HG02943 (cell line): ENCODE measurements at regions not wholly inside any gene's neighbourhood (a gene's known extent, or its start where the extent isn't known, plus 50 kb on each side); places are given as distances from the start of the nearest gene placed in this dataset.
A peak's percentile ranks its signal among the peaks of the same experiment; 100 is the strongest.
"Not testable (repeated sequence)": the region's sequence is repeated elsewhere in the genome, so short reads cannot be mapped to it uniquely, and the experiment has no call there.

ENCODE experiments used
- ATAC-seq: cut with Tn5 transposase; IDR thresholded peaks from one replicate; pipeline ENCODE4 v1.9.1; 2021; ENCODE audit warnings: mild to moderate bottlenecking, low read depth, moderate library complexity; ENCODE audit not compliant: unreplicated experiment

DNA sequence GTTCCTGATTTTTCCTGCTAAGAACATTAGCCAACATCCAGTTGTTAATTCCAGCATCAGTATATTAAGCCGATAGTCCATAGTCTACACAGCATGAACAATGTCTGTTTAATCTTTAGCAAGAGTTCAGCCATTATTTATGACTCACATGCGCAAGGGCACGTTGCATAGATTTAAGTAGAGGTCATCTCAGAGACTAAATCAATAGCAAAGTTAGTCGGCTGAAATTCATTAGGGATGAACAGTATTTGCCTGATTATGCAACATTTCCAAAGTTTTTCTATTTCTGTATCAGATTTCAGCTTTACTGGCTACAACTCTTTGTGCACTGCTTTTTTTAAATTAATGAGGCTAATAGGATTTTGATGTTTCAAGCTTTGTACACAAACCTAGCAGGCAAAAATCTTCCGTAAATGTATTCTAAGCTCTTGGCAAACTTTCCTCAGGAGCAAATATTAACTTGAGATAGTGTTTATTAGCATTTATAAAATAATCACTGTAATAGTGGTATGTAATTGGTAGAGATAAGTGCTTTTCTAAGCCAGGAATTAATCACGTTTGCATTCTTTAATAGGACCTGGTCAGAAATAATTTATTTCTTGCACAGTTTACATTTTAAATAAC lies 578.7 kb upstream of the ID2 start:
- no peak for ATAC-seq

DNA sequence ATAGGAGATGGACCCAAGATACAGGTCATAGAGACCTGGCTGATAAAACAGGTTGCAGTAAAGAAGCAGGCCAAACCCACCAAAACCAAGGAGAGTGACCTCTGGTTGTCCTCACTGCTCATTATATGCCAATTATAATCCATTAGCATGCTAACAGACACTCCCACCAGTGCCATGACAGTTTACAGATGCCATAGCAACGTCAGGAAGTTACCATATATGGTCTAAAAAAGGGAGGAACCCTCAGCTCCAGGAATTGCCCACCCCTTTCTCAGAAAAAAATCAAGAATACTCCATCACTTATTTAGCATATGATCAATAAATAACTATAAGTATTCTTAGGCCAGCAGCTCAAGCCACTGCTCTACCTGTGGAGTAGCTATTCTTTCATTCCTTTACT lies 574.7 kb upstream of the ID2 start:
- ATAC-seq = no peak

DNA sequence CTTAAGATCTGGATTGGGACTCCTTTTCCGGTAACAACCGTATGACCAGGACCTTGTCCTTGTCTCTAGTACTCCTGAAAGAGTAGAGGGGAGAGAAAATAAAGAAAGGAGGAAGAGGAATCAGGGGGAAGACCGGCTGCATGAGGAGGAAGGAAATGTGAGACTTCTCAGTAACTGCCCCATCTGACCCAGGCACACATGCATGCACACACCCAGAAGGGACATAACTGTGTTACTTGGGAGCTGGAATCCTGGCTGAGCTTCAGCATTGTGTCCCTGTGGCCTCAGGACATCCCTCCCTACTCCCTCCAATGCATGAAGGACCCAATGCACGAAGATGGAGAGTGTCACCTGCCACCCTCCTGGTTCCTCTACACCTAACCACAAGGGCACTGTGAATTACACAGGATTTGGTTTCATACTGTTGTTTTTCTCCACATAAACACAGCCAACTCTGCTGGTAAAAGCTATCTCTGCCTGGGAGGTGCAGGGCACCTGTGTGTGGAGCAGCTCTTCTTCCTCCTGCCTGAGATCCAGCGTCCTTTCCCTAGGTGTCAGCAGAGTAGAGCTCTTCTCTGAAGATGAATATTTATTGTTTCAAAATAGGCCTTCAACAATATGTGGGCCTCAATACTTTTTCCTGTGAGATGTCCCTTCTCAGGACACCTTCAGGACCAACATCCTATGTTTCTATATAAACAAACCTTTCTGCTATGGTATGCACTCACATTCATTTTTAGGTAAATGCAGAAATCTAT lies 574.1 kb upstream of the ID2 start:
- ATAC-seq = no peak

DNA sequence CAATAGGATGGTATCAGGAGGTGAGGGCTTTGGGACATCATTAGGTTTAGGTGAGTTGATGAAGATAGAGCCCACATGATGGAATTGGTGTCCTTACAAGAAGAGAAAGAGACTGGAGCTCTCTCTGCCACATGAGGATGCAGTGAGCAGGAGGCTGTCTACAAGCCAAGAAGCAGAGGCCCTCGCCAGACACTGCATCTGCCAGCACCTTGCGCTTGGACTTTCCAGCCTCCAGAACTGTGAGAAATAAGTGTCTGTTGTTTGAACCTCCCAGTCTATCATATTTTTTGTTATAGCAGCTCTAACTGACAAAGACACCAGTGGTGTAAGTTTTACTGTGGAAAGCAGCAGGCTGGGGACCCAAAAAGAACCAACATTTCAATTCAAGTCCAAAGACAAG lies 571.1 kb upstream of the ID2 start:
- no peak for ATAC-seq

DNA sequence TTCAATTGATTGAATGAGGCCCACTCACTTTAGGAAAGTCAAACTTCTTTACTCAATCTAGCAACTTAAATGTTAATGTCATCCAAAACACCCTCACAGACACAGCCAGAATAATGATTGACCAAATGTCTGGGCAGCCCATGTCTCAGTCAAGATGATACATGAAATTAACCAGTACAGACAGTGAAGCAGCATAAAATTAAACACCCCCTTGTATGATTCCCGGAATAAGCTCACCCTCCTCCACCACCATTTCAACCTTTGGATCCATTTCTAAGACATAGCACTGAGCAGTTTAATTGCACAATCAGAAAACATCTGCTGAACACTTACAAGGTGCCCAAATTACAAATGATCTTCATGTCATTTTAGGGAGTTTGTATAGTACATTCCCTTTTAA lies 570.7 kb upstream of the ID2 start:
- ATAC-seq = no peak

DNA sequence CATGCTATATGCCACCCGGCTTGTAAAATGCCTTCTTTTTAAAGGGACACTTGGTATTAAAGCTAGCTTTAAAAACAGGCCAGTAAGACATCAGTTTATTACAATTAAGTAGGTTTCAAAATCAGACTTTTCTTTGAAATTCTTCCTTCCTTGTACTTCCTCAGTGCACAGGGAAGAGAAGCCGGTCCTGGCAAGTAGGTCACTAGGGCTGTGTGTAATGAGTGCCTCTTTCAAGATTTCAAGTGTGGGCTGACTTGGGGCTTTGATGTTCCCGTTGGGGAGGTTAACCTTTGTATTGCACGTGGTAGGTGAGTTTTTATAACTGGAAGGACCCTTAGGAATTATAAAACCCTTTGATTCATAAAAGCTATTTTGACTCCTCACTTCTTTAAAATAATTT lies 566.4 kb upstream of the ID2 start:
- no peak for ATAC-seq

DNA sequence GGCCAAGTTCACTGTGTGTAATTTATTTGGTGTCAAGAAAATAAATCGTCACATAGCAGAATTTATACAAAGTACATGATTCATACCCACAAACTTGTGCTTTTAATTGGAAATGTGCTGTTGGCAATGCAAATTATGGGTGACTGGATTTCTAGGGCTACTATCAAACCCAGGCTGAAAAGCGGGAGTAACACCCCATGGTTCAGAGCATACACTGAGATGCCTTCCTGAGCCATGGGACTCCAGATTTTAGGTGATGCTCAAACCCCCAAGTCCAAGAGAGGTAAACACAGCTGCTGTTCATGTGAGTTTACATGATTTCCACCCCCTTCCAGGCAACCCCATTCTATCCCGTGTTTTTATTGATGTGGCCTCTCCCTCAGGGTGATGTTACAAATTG lies 565.9 kb upstream of the ID2 start:
- ATAC-seq = no peak

DNA sequence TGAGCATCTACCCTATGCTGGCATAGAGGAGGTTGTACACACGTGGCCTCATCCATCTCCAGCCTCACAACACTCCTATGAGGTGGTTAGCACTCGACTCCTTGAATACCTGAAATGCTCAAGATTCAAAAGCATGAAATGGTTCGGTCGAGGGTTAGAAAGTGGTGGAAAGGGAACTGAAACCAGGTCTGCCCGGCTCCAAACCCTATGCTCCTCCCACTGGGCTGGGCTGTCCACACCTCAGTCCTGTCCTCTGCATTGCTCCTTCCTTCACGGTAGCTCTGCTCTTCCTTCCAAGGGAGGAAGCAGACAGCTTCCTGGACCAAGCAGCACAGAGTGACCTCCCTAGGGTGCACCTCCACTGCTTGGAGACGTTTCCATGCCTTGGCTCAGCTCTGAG lies 565.2 kb upstream of the ID2 start:
- ATAC-seq = peak; percentile 89

DNA sequence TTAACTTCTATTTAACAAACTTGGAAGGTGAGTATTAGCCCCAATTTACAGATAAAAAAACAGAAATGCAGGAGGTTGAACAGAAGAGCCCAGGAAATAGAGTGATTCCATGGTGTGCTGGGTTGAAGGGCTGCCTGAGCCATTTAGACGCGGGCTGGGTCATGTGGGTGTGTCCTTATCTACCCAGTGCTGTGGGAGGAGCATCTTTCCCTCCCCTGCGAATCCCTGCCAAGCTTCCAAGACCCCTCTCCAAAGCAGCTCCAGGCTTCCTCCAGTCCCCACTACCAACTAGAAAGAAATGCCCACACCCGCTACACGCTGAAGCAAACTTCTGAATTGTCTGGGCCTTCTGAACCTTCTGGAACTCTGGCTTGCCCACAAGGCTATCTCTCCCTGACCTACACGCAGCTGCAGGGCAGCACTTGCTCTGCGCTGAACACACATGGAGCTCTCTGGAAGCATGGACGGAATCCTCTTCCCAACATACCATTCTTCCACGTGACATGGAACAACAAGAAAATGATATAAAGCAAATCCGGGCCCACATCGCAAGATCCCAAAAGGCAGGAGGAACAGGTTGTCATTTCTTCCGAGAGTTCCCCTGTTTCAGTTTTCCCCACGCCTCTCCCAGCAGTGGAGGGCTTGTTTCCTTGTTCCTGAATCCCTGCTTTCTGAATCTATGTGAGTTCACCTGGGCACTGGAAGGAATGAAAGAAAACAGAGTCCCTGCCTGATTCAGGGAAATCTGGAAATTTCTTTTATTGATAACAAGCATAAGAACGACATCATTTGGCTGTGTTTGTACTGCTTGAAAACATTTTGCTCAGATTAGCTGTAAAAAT lies 562.7 kb upstream of the ID2 start:
- ATAC-seq = no peak

DNA sequence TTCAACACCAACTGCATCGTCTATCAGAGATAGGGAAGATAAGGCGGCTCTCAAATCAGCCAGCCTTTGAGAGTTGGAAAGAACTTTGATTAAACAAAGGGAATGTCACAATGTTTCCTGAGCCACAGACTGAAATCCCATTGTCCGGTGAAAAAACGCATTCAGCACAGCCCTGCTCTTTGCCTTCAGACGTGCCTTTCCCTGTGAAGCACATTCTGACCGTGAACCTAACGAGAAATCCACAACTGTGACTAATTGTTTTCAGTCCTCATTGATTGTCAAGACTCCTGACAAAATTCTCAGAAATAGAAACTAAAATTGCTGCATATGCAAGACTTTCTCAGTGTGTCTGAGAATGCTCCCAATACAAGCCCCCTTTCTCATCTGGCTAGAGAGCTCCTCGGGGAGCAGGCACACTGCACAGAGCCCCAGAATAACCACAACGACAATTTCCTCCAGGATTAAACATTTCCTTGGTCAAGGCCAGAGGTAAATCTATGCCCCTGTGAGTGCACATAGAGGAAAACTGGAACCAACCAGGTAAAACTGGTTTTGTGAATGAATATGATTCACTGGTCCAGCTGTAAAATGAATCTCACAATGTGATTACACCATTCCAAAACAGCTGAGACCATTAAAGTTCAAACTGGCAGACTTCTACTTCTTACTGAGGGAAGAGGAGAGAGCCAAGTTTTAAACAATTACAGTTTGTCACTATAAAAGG lies 561.9 kb upstream of the ID2 start:
- no peak for ATAC-seq

DNA sequence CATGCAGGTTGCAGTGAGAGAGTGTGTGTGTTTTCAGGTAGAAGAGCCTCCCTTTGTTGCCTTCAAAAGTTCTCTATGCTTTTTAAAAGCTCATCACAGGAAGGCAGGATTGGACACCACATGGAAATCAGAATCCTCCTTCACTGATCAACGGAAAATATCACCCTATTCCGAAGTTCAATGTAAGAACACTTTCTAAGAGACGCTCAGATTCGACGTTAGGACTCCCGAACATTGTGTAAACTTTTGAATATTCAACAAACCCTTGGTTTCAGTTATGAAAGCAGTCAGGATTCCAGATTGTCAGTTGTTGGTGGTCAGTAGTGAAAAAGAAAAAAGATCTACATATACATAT lies 561.4 kb upstream of the ID2 start:
- ATAC-seq = no peak

DNA sequence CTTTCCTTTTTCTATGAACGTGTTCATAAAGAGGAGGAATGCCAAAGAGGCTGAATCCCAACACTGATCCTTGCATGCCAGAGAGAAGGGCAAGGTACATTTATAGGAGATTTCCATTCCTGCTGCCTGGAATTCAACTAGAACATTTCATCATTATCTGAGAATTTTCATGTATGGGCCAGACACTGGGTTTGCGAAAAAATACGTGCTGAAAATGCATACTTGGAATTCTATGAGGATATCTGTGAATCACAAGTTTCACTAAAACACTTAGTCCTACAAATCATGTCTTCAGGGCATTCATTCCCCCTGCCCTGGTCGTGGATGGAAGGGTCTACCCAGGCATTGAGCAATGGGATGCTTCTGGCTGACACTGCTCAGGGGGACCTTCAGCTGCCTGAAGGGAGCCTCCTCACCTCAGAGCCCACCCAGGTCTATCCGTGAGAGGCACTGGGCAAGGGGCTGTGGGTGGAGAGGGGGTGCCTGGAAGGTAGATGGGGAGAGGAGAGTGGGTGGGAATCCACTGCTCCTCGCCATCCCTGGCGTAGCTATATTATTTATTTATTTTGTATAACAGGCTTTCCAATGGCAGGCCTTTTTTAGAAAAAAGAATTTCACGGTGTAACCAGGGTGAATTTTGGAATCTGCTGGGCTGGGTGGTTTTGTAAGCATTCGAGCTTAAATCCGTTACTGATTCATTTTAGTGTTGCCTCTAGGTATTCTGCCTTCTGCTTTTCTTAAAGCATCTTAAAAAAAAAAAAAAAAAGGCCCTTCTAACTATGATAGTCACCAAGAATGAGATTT lies 560.6 kb upstream of the ID2 start:
- no peak for ATAC-seq

DNA sequence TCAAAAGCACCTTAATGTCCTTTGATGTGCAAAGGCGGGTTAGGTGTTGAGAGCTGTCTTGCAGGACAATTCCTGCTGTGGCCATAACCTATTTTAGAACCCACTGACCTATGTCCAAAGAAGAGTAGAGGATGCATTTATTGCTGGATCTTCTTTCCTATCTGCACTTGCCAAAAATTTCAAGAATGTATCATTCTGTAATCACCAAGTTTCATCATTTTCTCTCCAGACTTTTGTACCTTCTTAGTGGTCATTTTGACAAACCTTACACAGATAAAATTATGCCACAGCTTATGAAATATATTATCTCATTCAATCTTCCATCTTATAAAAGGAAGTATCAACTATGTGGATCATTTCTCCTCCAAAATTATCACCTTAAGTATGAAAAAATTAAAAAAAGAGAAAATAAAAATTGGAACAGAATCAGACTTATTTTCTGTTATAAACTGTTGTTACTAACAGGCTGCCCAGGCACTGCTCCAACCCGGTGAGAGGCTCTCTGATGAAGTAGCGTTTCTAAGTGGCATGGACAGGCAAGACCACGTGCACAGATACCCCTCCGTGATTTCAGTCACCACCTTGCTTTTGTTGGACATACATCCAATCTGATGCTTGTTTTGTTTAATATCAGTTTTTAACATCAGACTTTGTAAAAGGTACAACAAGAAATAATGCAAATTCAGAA lies 559.9 kb upstream of the ID2 start:
- no peak for ATAC-seq

DNA sequence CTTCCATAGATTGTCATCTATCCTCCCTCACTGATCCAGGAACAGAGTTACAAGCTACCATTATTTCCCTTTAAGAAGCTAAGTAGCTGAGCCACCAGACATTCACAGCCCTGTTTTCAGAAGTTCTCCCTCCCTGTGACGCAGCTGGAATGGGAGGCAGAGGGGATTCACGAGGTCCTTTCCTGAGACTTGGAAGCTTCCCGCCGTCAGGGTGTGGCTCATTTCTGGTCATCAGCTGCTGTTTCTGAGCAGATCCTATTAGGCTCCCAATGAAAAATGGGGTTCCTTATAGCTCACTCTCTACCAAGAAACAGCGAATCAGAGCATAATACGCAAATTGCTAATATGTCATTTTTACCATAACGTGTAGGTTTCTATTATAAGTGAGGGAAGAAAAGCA lies 559.3 kb upstream of the ID2 start:
- ATAC-seq = no peak

DNA sequence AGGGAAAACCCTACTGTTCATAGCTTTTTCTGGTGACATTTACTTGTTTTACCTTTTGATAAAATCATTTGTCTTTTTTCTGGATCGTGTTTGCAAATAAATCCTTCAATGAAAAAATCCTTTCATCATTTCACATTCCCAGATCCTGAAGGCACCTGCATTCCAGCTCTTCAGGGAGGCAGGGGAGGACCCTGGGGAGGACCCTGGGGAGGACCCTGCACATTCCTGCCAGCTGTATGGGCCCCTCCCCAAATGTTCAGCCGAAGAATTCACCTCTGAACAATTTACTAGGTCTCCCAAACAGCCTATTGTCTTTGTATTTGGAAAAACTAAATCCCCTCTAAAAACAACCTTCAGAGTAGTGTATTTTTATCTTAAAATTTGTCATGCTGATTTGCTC lies 558.4 kb upstream of the ID2 start:
- no peak for ATAC-seq

DNA sequence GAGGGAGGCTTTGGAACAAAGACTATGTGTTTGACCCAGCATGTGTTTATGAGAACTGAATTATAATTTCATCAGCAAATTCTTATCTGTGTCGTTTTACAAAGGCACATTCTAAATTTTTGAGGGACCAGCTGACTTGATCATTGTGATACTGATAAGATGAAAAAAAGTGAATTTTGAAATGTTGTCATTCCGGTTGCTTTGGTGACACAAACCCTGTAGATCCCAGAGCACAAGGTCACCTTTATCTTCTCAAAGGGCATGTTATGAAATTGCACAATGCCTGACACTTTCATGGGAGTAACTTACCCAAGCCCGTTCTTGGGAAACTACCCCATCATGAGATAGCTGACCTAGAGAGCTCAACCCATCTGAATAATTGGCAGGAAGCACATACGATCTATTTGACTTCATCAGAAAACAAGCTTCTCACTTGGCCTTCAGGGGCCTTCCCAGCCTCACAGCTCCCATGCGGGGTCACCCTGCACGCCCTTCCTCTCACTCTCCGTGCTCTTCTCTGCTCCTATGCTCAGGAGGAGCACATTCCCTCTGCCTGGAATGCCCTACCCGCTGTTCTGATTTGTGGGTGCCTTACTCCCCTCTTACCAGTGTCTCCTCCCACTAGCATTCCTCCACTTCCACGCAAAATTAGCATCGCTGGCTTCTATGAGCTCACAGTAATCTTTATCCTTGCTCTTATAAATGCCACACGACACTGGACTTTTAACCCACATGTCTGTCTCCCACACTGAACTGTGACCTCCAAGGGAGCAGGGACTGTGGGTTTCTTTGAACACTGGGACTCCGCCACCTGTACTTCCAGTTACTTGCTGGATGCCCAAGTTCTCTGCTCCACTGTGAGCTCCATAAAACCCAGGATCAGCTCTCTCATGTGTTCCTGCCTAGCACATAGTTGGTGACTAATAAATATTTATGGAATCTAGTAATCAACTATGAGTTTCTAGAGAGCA lies 555.8 kb upstream of the ID2 start:
- ATAC-seq = no peak

DNA sequence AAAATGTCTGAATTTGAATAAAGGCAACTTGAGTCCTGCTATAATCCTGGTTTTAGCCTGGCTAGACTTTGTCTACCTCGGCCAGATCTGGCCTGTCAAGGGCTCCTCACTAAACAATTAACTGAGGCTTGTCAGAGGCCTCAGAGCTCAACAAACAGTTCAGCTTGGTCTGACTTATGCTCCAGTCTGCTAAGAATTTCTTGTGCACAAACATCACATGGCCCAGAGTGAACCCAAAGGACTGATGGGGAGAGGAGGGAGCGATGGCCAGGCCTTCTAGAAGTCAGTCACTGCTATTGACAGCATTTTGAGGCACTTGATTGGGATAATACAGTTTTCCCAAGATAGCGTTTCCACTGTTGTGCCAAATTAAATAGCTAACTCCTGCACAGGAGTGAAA lies 555.1 kb upstream of the ID2 start:
- no peak for ATAC-seq

DNA sequence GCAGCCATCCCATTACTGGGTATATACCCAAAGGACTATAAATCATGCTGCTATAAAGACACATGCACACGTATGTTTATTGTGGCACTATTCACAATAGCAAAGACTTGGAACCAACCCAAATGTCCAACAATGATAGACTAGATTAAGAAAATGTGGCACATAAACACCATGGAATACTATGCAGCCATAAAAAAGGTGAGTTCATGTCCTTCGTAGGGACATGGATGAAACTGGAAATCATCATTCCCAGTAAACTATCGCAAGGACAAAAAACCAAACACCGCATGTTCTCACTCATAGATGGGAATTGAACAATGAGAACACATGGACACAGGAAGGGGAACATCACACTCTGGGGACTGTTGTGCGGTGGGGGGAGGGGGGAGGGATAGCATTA lies 550.4 kb upstream of the ID2 start:
- ATAC-seq = not testable (repeated sequence)
